Coronary artery (tissue), 2 donors: ENCODE measurements at regions not wholly inside any gene's neighbourhood (a gene's known extent, or its start where the extent isn't known, plus 50 kb on each side); places are given as distances from the start of the nearest gene placed in this dataset.

ENCODE experiments used
- DNase-seq: peaks from one replicate; pipeline ENCODE4 v3.0.0-alpha.2; 2017; ENCODE audit warnings: low spot score
- H3K27ac ChIP-seq, 2 donors: fragments of 200-600 bp; sonication (generic); one replicate each; pipeline ENCODE4 v1.5.1; 2016 to 2019
- H3K4me3 ChIP-seq: fragments of 200-600 bp; sonication (generic); 2 replicates; pipeline ENCODE4 v1.5.1; 2016; ENCODE audit warnings: mild to moderate bottlenecking, moderate library complexity
- CTCF ChIP-seq: fragments of 200-600 bp; sonication (generic); IDR thresholded peaks from one replicate; pipeline ENCODE4 v1.5.1; 2019; ENCODE audit warnings: antibody characterized with exemption

GRCh38 chr6:81818901-81819361 lies 66.5 kb upstream of the TENT5A start:
- no peak overlapping the region for H3K27ac ChIP-seq
- no peak for DNase-seq

DNA sequence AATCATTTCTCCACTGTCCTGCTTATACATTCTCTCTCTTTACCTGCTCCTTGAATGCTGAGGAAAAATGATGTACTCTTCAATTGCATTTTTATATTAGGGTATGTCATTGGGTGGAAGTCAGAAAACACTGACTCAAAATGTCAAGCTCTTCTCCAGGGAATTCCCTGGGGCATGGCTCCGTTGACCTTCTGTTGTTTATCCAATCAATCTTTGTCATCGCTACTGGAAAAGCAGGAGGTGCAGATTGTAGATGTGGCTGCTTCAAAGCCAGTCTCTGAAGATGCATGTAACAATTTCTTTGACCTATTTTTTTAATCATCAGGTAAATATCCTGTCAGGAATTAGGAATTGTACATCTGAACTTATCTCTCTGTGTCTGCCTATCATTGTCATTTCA lies 63.9 kb upstream of the TENT5A start:
- DNase-seq, result no peak
- H3K27ac ChIP-seq, result no peak overlapping the region
- H3K4me3 ChIP-seq, result no peak overlapping the region
- TF ChIP-seq CTCF, result no peak

More at GRCh38 chr6:81818901-81819361, 66.5 kb upstream of the TENT5A start:
- H3K4me3 ChIP-seq, result no peak overlapping the region
- TF ChIP-seq CTCF, result no peak

- no peak for DNase-seq
- Histone ChIP-seq H3K27ac (no peak overlapping the region), H3K4me3 (no peak overlapping the region)
- no peak for TF ChIP-seq CTCF
Measured at GRCh38 chr6:81814370-81815076, 62.0 kb upstream of the TENT5A start.

- Histone ChIP-seq H3K4me3 (no peak overlapping the region), H3K27ac (no peak overlapping the region)
- TF ChIP-seq CTCF, result no peak
- DNase-seq, result no peak
Measured at GRCh38 chr6:81813305-81813704, 60.8 kb upstream of the TENT5A start.

GRCh38 chr6:81812401-81812800 lies 59.9 kb upstream of the TENT5A start:
- H3K27ac ChIP-seq, result no peak overlapping the region
- no peak for DNase-seq
- H3K4me3 ChIP-seq, result no peak overlapping the region
- TF ChIP-seq CTCF, result no peak

DNA sequence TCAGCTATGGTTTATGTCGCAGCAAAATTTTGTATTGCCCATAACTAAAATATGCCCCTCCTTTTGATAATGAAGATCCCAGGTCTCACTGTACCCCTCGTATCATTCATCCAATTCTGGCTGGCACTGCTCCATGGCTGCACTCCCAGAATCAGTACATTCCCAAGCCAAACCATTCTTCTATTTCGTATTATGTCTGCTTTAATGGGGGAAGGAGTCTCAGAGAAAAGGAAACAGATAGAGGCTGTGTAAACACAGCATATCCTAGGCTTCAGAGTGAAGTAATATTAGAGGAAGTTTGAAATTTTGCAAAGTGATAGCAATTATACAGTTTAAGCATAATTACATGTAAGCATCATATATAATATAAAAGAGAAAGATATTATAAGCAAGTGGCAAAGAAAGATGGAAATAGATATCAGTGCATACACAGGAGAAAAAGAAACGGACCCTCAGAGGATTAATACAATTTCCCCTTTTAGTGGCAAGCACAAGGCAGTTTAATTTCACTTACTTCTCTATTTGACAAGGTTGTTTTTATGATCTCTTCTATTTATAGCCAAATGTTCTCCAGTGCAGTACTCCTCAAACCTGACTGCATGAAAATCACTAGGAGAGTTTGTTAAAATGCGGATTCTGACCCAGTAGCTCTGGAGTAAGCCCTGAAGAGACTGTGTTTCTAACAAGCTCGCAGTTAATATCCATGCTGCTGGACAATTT lies 56.5 kb upstream of the TENT5A start:
- TF ChIP-seq CTCF, result no peak
- DNase-seq, result no peak
- peak overlapping the region; percentile 61 for H3K4me3 ChIP-seq
- peak overlapping the region; percentile 42 to 44 for H3K27ac ChIP-seq
